Fibroblast of the aortic adventitia (primary cell): ENCODE measurements at regions not wholly inside any gene's neighbourhood (a gene's known extent, or its start where the extent isn't known, plus 50 kb on each side); places are given as distances from the start of the nearest gene placed in this dataset.
"Not testable (repeated sequence)": the region's sequence is repeated elsewhere in the genome, so short reads cannot be mapped to it uniquely, and the experiment has no call there.

Experiments
- DNase-seq: peaks from one replicate; pipeline ENCODE4 v3.0.0-alpha.2; 2010; ENCODE audit warnings: low read depth
- H3K4me3 ChIP-seq: 2 replicates; pipeline ENCODE4 v1.5.1; 2011; ENCODE audit warnings: low read depth, mild to moderate bottlenecking, control low read depth, low read length, moderate library complexity
- CTCF ChIP-seq: IDR thresholded peaks from 2 replicates; pipeline ENCODE4 v1.5.1; 2011; ENCODE audit warnings: mild to moderate bottlenecking, low read length, control low read depth, inconsistent platforms; ENCODE audit not compliant: insufficient read depth

- TF ChIP-seq CTCF = no peak
- no peak overlapping the region for H3K4me3 ChIP-seq
- no peak for DNase-seq
Observed at GRCh38 chr2:106010818-106011355, 183.2 kb downstream of the UXS1 start.

GRCh38 chr2:106009096-106009495 is 185.0 kb downstream of the UXS1 start:
- DNase-seq = no peak
- no peak overlapping the region for H3K4me3 ChIP-seq
- no peak for TF ChIP-seq CTCF

GRCh38 chr2:106004851-106005250 is 189.2 kb downstream of the UXS1 start:
- no peak for TF ChIP-seq CTCF
- no peak overlapping the region for H3K4me3 ChIP-seq
- no peak for DNase-seq

GRCh38 chr2:105999211-105999989 is 194.7 kb downstream of the UXS1 start:
- no peak for DNase-seq
- no peak overlapping the region for H3K4me3 ChIP-seq
- no peak for TF ChIP-seq CTCF

- DNase-seq = no peak
- no peak for TF ChIP-seq CTCF
- no peak overlapping the region for H3K4me3 ChIP-seq
Observed at GRCh38 chr2:105997711-105998110, 196.4 kb downstream of the UXS1 start.

GRCh38 chr2:105990624-105991023 is 203.5 kb downstream of the UXS1 start:
- DNase-seq = no peak
- TF ChIP-seq CTCF = no peak
- no peak overlapping the region for H3K4me3 ChIP-seq

- not testable (repeated sequence) for DNase-seq, H3K4me3 ChIP-seq
Observed at GRCh38 chr2:105989803-105990202, 204.3 kb downstream of the UXS1 start.
